GM19455 (cell line): ENCODE measurements at regions not wholly inside any gene's neighbourhood (a gene's known extent, or its start where the extent isn't known, plus 50 kb on each side); places are given as distances from the start of the nearest gene placed in this dataset.

Experiments used
- ATAC-seq: cut with Tn5 transposase; IDR thresholded peaks from one replicate; pipeline ENCODE4 v1.9.1; 2021; ENCODE audit not compliant: unreplicated experiment

- no peak for ATAC-seq
Observed at GRCh38 chr2:191556463-191556862, 121.5 kb upstream of the NABP1 start.

- ATAC-seq, result no peak
Observed at GRCh38 chr2:191557841-191558240, 120.1 kb upstream of the NABP1 start.

GRCh38 chr2:191559569-191559968, 118.4 kb upstream of the NABP1 start:
- no peak for ATAC-seq

- no peak for ATAC-seq
Observed at GRCh38 chr2:191560411-191560980, 117.4 kb upstream of the NABP1 start.

- ATAC-seq, result no peak
Observed at GRCh38 chr2:191565120-191565519, 112.8 kb upstream of the NABP1 start.

- peak; percentile 60 for ATAC-seq
Observed at GRCh38 chr2:191565647-191566198, 112.2 kb upstream of the NABP1 start.

- peak; percentile 78 for ATAC-seq
Observed at GRCh38 chr2:191566344-191566743, 111.6 kb upstream of the NABP1 start.

GRCh38 chr2:191567206-191567605, 110.7 kb upstream of the NABP1 start:
- no peak for ATAC-seq

- no peak for ATAC-seq
Observed at GRCh38 chr2:191569025-191569424, 108.9 kb upstream of the NABP1 start.

- ATAC-seq, result no peak
Observed at GRCh38 chr2:191571163-191571769, 106.7 kb upstream of the NABP1 start.

- ATAC-seq, result no peak
Observed at GRCh38 chr2:191572319-191572718, 105.6 kb upstream of the NABP1 start.

- ATAC-seq, result no peak
Observed at GRCh38 chr2:191573216-191573615, 104.7 kb upstream of the NABP1 start.

- no peak for ATAC-seq
Observed at GRCh38 chr2:191574232-191574631, 103.7 kb upstream of the NABP1 start.

- no peak for ATAC-seq
Observed at GRCh38 chr2:191577605-191578004, 100.3 kb upstream of the NABP1 start.

GRCh38 chr2:191578031-191578430, 99.9 kb upstream of the NABP1 start:
- no peak for ATAC-seq

GRCh38 chr2:191580581-191580980, 97.4 kb upstream of the NABP1 start:
- no peak for ATAC-seq

- ATAC-seq, result no peak
Observed at GRCh38 chr2:191581003-191581402, 96.9 kb upstream of the NABP1 start.

- no peak for ATAC-seq
Observed at GRCh38 chr2:191582355-191582754, 95.6 kb upstream of the NABP1 start.

GRCh38 chr2:191591025-191591424, 86.9 kb upstream of the NABP1 start:
- no peak for ATAC-seq

- no peak for ATAC-seq
Observed at GRCh38 chr2:191593622-191594385, 84.1 kb upstream of the NABP1 start.

GRCh38 chr2:191597186-191597751, 80.7 kb upstream of the NABP1 start:
- no peak for ATAC-seq

GRCh38 chr2:191598296-191598695, 79.6 kb upstream of the NABP1 start:
- ATAC-seq, result no peak
